Adrenal gland (tissue), 9 donors: ENCODE measurements at regions not wholly inside any gene's neighbourhood (a gene's known extent, or its start where the extent isn't known, plus 50 kb on each side); places are given as distances from the start of the nearest gene placed in this dataset.

Source experiments
- DNase-seq, 7 donors: peaks; one replicate each; pipeline ENCODE4 v3.0.0-alpha.2; 2019 to 2020
- H3K27ac ChIP-seq, 5 donors: fragments of 200-600 bp; sonication (generic) in 4 of 5; 1 replicate in 3 of 5; 2 replicates in 2 of 5; pipeline versions ENCODE4 v1.5.1 to v1.8.0; 2016 to 2020; ENCODE audit warnings: mild to moderate bottlenecking in 1 of 5
- H3K27me3 ChIP-seq: fragments of 200-600 bp; 2 replicates; pipeline ENCODE4 v1.8.0; 2021
- H3K36me3 ChIP-seq, 2 donors: fragments of 200-600 bp; replicated peaks in 1 of 2; 1 replicate in 1 of 2; 2 replicates in 1 of 2; pipeline versions ENCODE4 v1.5.1 to v1.8.0; 2018 to 2022
- H3K4me1 ChIP-seq, 2 donors: fragments of 200-600 bp; replicated peaks in 1 of 2; 1 replicate in 1 of 2; 2 replicates in 1 of 2; pipeline versions ENCODE4 v1.5.1 to v1.8.0; 2018 to 2021
- H3K4me3 ChIP-seq, 4 donors: fragments of 200-600 bp; sonication (generic) in 3 of 4; one replicate each; pipeline ENCODE4 v1.5.1; 2016 to 2018
- H3K9me3 ChIP-seq, 3 donors: fragments of 200-600 bp; sonication (generic) in 1 of 3; replicated peaks in 1 of 3; 1 replicate in 2 of 3; 2 replicates in 1 of 3; pipeline versions ENCODE4 v1.5.1 to v1.8.0; 2016 to 2021
- CTCF ChIP-seq, 6 experiments: fragments of 450-650 bp in 4 of 6; fragments of 200-600 bp in 2 of 6; sonication (generic) in 1 of 6; IDR thresholded peaks; 1 replicate in 5 of 6; 2 replicates in 1 of 6; pipeline versions ENCODE4 v1.5.1 to v1.8.0; 2016 to 2021; ENCODE audit warnings: antibody characterized with exemption in 6 of 6, mild to moderate bottlenecking in 2 of 6, moderate library complexity in 1 of 6
- POLR2A ChIP-seq, 2 donors: fragments of 450-650 bp; IDR thresholded peaks; one replicate each; pipeline ENCODE4 v1.6.1; 2017; ENCODE audit warnings: antibody characterized with exemption in 2 of 2, mild to moderate bottlenecking in 2 of 2, moderate library complexity in 1 of 2
- WGBS, 4 donors: extraction: QIAGEN DNeasy Blood & Tissue Kit in 2 of 4; methylation state at CpG; one replicate each; pipeline versions ENCODE4 v1.1.5 to v1.1.7; 2013 to 2017; 5-methylcytosine and 5-hydroxymethylcytosine counted together
- intact Hi-C, 2 donors: fragments of 100-400 bp; cut with DNase I; formaldehyde crosslinking; loops; one replicate each; pipeline versions ENCODE4 v1.14.1 to v1.15.0; 2022 to 2023
- donor health status: healthy with polysubstance abuse.
- donor health status: Bipolar disorder and iron deficiency.
- donor health status: DM: yes; HTN: yes; CAD: no.
- donor health status: DM: no; HTN: no; CAD: no.
- donor health status: DM: no; HTN: no; CAD: no.

- no peak for TF ChIP-seq POLR2A (IDR thresholded peaks at IDR 0.05)
- TF ChIP-seq CTCF (IDR thresholded peaks at IDR 0.05), result no peak
- Histone ChIP-seq H3K9me3 (no peaks in the 10 kb centered on the region), H3K27ac (no peak overlapping the region), H3K4me3 (no peak overlapping the region), H3K4me1 (no peaks in the 10 kb centered on the region), H3K27me3 (no peaks in the 10 kb centered on the region), H3K36me3 (no peaks in the 10 kb centered on the region)
- DNase-seq, result no peak
- intact Hi-C loops, result no loop called here
- WGBS, 4 donors, result 38 to 70% (median 49%) methylated on average over 1 of the region's 1 CpG
These were observed 59.9 kb downstream of the BMP4 start for GRCh38 chr14:53896726-53897125.

GRCh38 chr14:53894456-53894855 is 62.2 kb downstream of the BMP4 start:
- Histone ChIP-seq H3K27ac (no peak overlapping the region), H3K4me3 (no peak overlapping the region), H3K36me3 (no peaks in the 10 kb centered on the region), H3K9me3 (no peaks in the 10 kb centered on the region), H3K27me3 (no peaks in the 10 kb centered on the region), H3K4me1 (no peaks in the 10 kb centered on the region)
- WGBS, 4 donors, result 25 to 57% (median 49%) methylated on average over 2 of the region's 2 CpGs
- intact Hi-C loops, result no loop called here
- DNase-seq, result no peak
- no peak for TF ChIP-seq POLR2A (IDR thresholded peaks at IDR 0.05)

- intact Hi-C loops, result no loop called here
- no peak for TF ChIP-seq POLR2A (IDR thresholded peaks at IDR 0.05)
- TF ChIP-seq CTCF (IDR thresholded peaks at IDR 0.05), result no peak
- no peak overlapping the region for H3K4me3 ChIP-seq
- no peaks in the 10 kb centered on the region for H3K4me1 ChIP-seq
- no peaks in the 10 kb centered on the region for H3K27me3 ChIP-seq
- no peaks in the 10 kb centered on the region for H3K9me3 ChIP-seq
- H3K36me3 ChIP-seq, result no peaks in the 10 kb centered on the region
- no peak overlapping the region for H3K27ac ChIP-seq
- no peak for DNase-seq
- WGBS, 4 donors, result 90 to 95% (median 93%) methylated on average over 2 of the region's 2 CpGs
These were observed 63.3 kb downstream of the BMP4 start for GRCh38 chr14:53893374-53893773.

- H3K27ac ChIP-seq, result no peak overlapping the region
- 37 to 42% (median 39%) methylated on average over 3 of the region's 3 CpGs for WGBS, 4 donors
These were observed 66.0 kb downstream of the BMP4 start for GRCh38 chr14:53890611-53891101.

More at GRCh38 chr14:53890611-53891101, 66.0 kb downstream of the BMP4 start:
- intact Hi-C loops, result no loop called here
- H3K36me3 ChIP-seq, result no peaks in the 10 kb centered on the region
- H3K4me3 ChIP-seq, result no peak overlapping the region
- H3K27me3 ChIP-seq, result no peaks in the 10 kb centered on the region
- H3K4me1 ChIP-seq, result no peaks in the 10 kb centered on the region
- DNase-seq, result no peak
- H3K9me3 ChIP-seq, result no peaks in the 10 kb centered on the region
- no peak for TF ChIP-seq POLR2A (IDR thresholded peaks at IDR 0.05)
- no peak for TF ChIP-seq CTCF (IDR thresholded peaks at IDR 0.05)
